ENCODE measurements at regions not wholly inside any gene's neighbourhood (a gene's known extent, or its start where the extent isn't known, plus 50 kb on each side); places are given as distances from the start of the nearest gene placed in this dataset.

DNA sequence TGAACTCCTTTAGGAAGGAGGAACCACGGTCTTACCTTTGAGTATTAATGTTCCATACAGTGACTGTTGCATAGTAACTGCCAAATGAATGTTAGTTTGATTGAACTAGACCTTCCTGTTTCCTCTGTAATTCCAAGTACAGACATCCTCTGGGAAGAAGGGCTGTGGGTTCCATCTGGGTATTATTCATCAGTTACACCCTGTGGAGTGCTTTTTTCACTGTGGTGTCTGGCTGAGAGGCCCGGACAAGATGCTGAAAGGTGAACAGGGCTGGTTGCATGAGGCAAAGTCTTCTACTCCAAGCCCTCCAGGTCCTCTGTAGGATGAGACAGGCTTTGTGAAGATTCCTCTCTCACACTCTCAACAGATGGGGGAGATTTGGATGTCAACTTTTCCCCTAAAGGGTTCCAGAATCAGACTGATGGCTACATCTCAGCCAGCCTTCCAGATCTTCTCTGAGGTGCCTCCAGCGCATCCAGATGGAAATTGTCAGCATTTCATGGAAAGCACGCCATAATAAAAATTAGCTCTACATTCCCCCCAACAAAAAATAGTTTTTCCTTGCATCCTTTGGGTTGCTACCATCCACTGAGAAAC is 230.9 kb downstream of the GAS1 start:
- TF ChIP-seq CTCF (IDR thresholded peaks at IDR 0.05; ENCODE audit: poor library complexity, severe bottlenecking): no peak
- DNase-seq (ENCODE audit: low spot score) (no peak), ATAC-seq (ENCODE audit: low read depth) (no peak)
- Histone ChIP-seq H3K36me3 (ENCODE audit: low read depth) (no peaks in the 10 kb centered on the region), H3K9me3 (ENCODE audit: severe bottlenecking) (no peaks in the 10 kb centered on the region), H3K27ac (ENCODE audit: poor library complexity, severe bottlenecking) (no peak overlapping the region), H3K4me1 (ENCODE audit: insufficient read depth, poor library complexity, severe bottlenecking) (peaks cover 8% of the 10 kb centered on the region), H3K27me3 (ENCODE audit: insufficient read depth, poor library complexity, severe bottlenecking) (no peaks in the 10 kb centered on the region), H3K4me3 (ENCODE audit: severe bottlenecking) (no peak overlapping the region)

GRCh38 chr9:86714999-86715398 is 232.3 kb downstream of the GAS1 start:
- Histone ChIP-seq H3K27me3 (ENCODE audit: insufficient read depth, poor library complexity, severe bottlenecking) (no peaks in the 10 kb centered on the region), H3K27ac (ENCODE audit: poor library complexity, severe bottlenecking) (no peak overlapping the region), H3K36me3 (ENCODE audit: low read depth) (no peaks in the 10 kb centered on the region), H3K4me3 (ENCODE audit: severe bottlenecking) (no peak overlapping the region), H3K4me1 (ENCODE audit: insufficient read depth, poor library complexity, severe bottlenecking) (no peaks in the 10 kb centered on the region), H3K9me3 (ENCODE audit: severe bottlenecking) (no peaks in the 10 kb centered on the region)
- DNase-seq (ENCODE audit: low spot score) (no peak), ATAC-seq (ENCODE audit: low read depth) (no peak)
- no peak for TF ChIP-seq CTCF (IDR thresholded peaks at IDR 0.05; ENCODE audit: poor library complexity, severe bottlenecking)

DNA sequence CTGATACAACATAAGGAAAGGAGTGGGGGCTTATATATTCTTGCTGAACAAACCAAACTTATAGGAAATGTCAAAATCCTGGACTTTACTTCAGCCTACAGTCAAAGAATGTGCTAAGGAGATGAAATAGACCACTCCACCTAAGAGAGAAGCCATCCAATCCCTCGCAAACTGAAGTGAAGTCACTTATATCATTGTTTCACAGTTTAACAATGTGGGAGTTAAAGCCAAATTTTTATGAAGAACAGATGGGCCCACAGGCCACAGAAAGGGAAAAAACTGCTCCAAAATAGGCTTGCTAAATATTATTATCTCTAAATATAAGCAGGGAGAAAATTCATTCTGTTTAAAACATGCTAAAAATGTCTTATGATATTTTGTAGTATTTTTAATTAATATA is 233.3 kb downstream of the GAS1 start:
- no peaks in the 10 kb centered on the region for H3K9me3 ChIP-seq (ENCODE audit: severe bottlenecking)
- H3K4me1 ChIP-seq (ENCODE audit: insufficient read depth, poor library complexity, severe bottlenecking): no peaks in the 10 kb centered on the region
- no peak overlapping the region for H3K27ac ChIP-seq (ENCODE audit: poor library complexity, severe bottlenecking)
- DNase-seq (ENCODE audit: low spot score) (no peak), ATAC-seq (ENCODE audit: low read depth) (no peak)
- TF ChIP-seq CTCF (IDR thresholded peaks at IDR 0.05; ENCODE audit: poor library complexity, severe bottlenecking): no peak
- no peaks in the 10 kb centered on the region for H3K27me3 ChIP-seq (ENCODE audit: insufficient read depth, poor library complexity, severe bottlenecking)
- H3K36me3 ChIP-seq (ENCODE audit: low read depth): no peaks in the 10 kb centered on the region
- no peak overlapping the region for H3K4me3 ChIP-seq (ENCODE audit: severe bottlenecking)

DNA sequence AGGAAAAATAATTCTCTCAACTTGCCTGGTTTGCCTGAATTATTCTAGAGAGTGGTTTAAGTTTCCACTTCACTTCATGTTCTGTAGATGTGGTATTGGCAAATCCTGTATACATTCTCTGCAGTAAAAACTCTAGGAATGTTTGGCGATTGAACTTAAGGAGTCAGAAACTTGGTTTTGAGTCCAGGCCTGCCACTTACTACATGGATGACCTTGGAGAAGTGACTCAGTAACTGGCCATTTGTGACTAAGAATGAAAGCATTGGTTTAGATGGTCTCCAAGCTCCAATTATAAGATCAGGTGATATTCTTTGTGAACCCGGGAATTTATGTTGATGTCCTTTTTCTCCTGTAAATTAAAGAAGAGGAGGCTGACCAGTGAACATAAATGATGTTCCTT is 233.8 kb downstream of the GAS1 start:
- Histone ChIP-seq H3K4me3 (ENCODE audit: severe bottlenecking) (no peak overlapping the region), H3K36me3 (ENCODE audit: low read depth) (no peaks in the 10 kb centered on the region), H3K4me1 (ENCODE audit: insufficient read depth, poor library complexity, severe bottlenecking) (no peaks in the 10 kb centered on the region), H3K27me3 (ENCODE audit: insufficient read depth, poor library complexity, severe bottlenecking) (no peaks in the 10 kb centered on the region), H3K27ac (ENCODE audit: poor library complexity, severe bottlenecking) (no peak overlapping the region), H3K9me3 (ENCODE audit: severe bottlenecking) (no peaks in the 10 kb centered on the region)
- no peak for TF ChIP-seq CTCF (IDR thresholded peaks at IDR 0.05; ENCODE audit: poor library complexity, severe bottlenecking)
- no peak for DNase-seq (ENCODE audit: low spot score)
- no peak for ATAC-seq (ENCODE audit: low read depth)

GRCh38 chr9:86708918-86709835 is 238.1 kb downstream of the GAS1 start:
- H3K27ac ChIP-seq (ENCODE audit: poor library complexity, severe bottlenecking): no peak overlapping the region
- no peak for TF ChIP-seq CTCF (IDR thresholded peaks at IDR 0.05; ENCODE audit: poor library complexity, severe bottlenecking)
- no peaks in the 10 kb centered on the region for H3K27me3 ChIP-seq (ENCODE audit: insufficient read depth, poor library complexity, severe bottlenecking)
- no peaks in the 10 kb centered on the region for H3K36me3 ChIP-seq (ENCODE audit: low read depth)
- ATAC-seq (ENCODE audit: low read depth) (no peak), DNase-seq (ENCODE audit: low spot score) (no peak)
- H3K9me3 ChIP-seq (ENCODE audit: severe bottlenecking): no peaks in the 10 kb centered on the region
- H3K4me1 ChIP-seq (ENCODE audit: insufficient read depth, poor library complexity, severe bottlenecking): no peaks in the 10 kb centered on the region
- no peak overlapping the region for H3K4me3 ChIP-seq (ENCODE audit: severe bottlenecking)
